ENCODE measurements at regions not wholly inside any gene's neighbourhood (a gene's known extent, or its start where the extent isn't known, plus 50 kb on each side); places are given as distances from the start of the nearest gene placed in this dataset.

DNA sequence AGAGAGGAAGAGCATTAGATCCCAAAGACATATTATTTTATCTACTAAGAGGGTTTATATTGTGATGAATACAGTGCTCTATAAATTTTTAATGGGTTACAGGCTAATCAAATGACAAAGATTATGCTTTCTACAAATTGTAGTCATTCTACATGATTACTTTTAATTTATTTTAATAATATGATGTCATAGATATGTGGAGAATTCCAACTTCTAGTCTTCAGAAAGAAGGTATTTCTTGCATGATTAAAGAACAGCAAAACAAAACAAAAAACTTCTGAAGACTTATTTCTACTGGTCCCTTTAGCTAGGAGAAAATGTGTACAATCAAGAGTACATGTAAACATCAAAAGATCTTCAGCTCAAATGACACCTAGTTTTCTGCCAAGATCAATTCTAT, 71.5 kb upstream of the FOXG1 start:
- Histone ChIP-seq H3K9ac (ENCODE audit: low read depth, low read length) (no peak overlapping the region), H3K23ac (ENCODE audit: low read depth, low read length) (no peak overlapping the region), H3K36me3 (ENCODE audit: control insufficient read depth, insufficient read depth, low read length) (no peaks in the 10 kb centered on the region), H2AK9ac (replicated peaks; ENCODE audit: low read depth, low read length, poor library complexity) (no peak overlapping the region), H3K4ac (ENCODE audit: low read depth, low read length) (no peak overlapping the region), H3K9me3 (ENCODE audit: control insufficient read depth, insufficient read depth, low read length) (no peaks in the 10 kb centered on the region), H3K9me1 (ENCODE audit: insufficient read depth, low read length) (no peaks in the 10 kb centered on the region), H3K27ac (ENCODE audit: insufficient read depth, low read length) (no peak overlapping the region), H3K4me1 (ENCODE audit: control insufficient read depth, insufficient read depth, low read length) (no peaks in the 10 kb centered on the region), H4K91ac (ENCODE audit: insufficient read depth, low read depth, low read length) (no peak overlapping the region), H2BK20ac (ENCODE audit: low read depth, low read length) (no peak overlapping the region), H3K4me2 (ENCODE audit: low read depth, low read length) (no peak overlapping the region), H4K8ac (ENCODE audit: low read depth in 2 of 2, low read length in 2 of 2) (no peak overlapping the region), H3K27me3 (ENCODE audit: control insufficient read depth, insufficient read depth, low read length) (no peaks in the 10 kb centered on the region), H2AFZ (replicated peaks; ENCODE audit: low read length, poor library complexity) (no peak overlapping the region), H2BK5ac (ENCODE audit: low read depth, low read length, poor library complexity, severe bottlenecking) (no peak overlapping the region), H4K20me1 (ENCODE audit: insufficient read depth, low read length) (no peaks in the 10 kb centered on the region), H3K4me3 (ENCODE audit: insufficient read depth, low read depth, low read length) (no peak overlapping the region), H4K5ac (ENCODE audit: low read depth, low read length) (no peak overlapping the region), H3K14ac (replicated peaks; ENCODE audit: low read depth, low read length) (no peak overlapping the region), H3K79me1 (ENCODE audit: low read depth in 1 of 2, low read length in 2 of 2) (no peaks in the 10 kb centered on the region), H2AK5ac (ENCODE audit: low read depth, low read length) (no peak overlapping the region), H2BK120ac (ENCODE audit: low read depth, low read length) (no peak overlapping the region), H3K56ac (ENCODE audit: extremely low read depth, insufficient read depth, low read length) (no peak overlapping the region), H3K18ac (ENCODE audit: low read depth, low read length) (no peak overlapping the region), H2BK15ac (ENCODE audit: low read depth, low read length) (no peak overlapping the region)
- dilution Hi-C loops (cut with HindIII; ENCODE audit: low sequenced_read_pairs, unreplicated experiment) (no loop called here), in situ Hi-C loops (cut with MboI; ENCODE audit: low sequenced_read_pairs) (no loop called here), intact Hi-C loops (cut with micrococcal nuclease) (no loop called here)
- DNase-seq (no peak), ATAC-seq (ENCODE audit: low read depth) (no peak)
- no TSS peak for BruUV-seq (replicated peaks)
- ChIA-PET POLR2A (ENCODE audit: unreplicated experiment) (no interaction called here), CTCF (no interaction called here)
- TF ChIP-seq MXI1 (IDR thresholded peaks at IDR 0.05; ENCODE audit: borderline replicate concordance, low read depth, low read length) (no peak), NFE2L2 (IDR thresholded peaks at IDR 0.05; ENCODE audit: low read depth, low read length) (no peak), FOS (IDR thresholded peaks at IDR 0.05; ENCODE audit: low read depth, low read length) (no peak), CTCF (conservative IDR thresholded peaks at IDR 0.05; ENCODE audit: low read depth, low read length) (no peak), MAFK (IDR thresholded peaks at IDR 0.05; ENCODE audit: low read depth, low read length) (no peak), POLR2A (IDR thresholded peaks at IDR 0.05; ENCODE audit: low read depth, low read length) (no peak), CEBPB (IDR thresholded peaks at IDR 0.05; ENCODE audit: low read depth, low read length) (no peak), USF2 (IDR thresholded peaks at IDR 0.05; ENCODE audit: low read depth, low read length) (no peak), SMC3 (IDR thresholded peaks at IDR 0.05; ENCODE audit: low read depth, low read length) (no peak), RCOR1 (IDR thresholded peaks at IDR 0.05; ENCODE audit: insufficient replicate concordance, low read length) (no peak), BHLHE40 (IDR thresholded peaks at IDR 0.05; ENCODE audit: low read depth, low read length) (no peak), RFX5 (IDR thresholded peaks at IDR 0.05; ENCODE audit: low read depth, low read length) (no peak)

All from IMR-90 (cell line).